Body of pancreas (tissue), 4 donors: ENCODE measurements at regions not wholly inside any gene's neighbourhood (a gene's known extent, or its start where the extent isn't known, plus 50 kb on each side); places are given as distances from the start of the nearest gene placed in this dataset.

Source experiments
- ATAC-seq: fragments of 150-250 bp; one replicate; pipeline ENCODE4 v1.9.1; 2016
- DNase-seq, 4 donors: peaks; one replicate each; pipeline ENCODE4 v3.0.0-alpha.2; 2019
- H3K27ac ChIP-seq, 4 donors: fragments of 200-600 bp; sonication (generic); 1 replicate in 3 of 4; 2 replicates in 1 of 4; pipeline versions ENCODE4 v1.5.1 to v1.6.1; 2016 to 2019; ENCODE audit warnings: mild to moderate bottlenecking in 1 of 4, mixed read lengths in 1 of 4, moderate library complexity in 1 of 4
- H3K27me3 ChIP-seq, 2 donors: fragments of 200-600 bp; sonication (generic); one replicate each; pipeline ENCODE4 v1.6.0; 2016; ENCODE audit warnings: mild to moderate bottlenecking in 1 of 2
- H3K36me3 ChIP-seq, 2 donors: fragments of 200-600 bp; sonication (generic); replicated peaks in 1 of 2; 2 replicates each; pipeline ENCODE4 v1.5.1; 2016; ENCODE audit warnings: low read depth in 2 of 2; ENCODE audit not compliant: insufficient read depth in 1 of 2
- H3K4me1 ChIP-seq: fragments of 200-600 bp; sonication (generic); one replicate; pipeline ENCODE4 v1.6.0; 2016
- H3K4me3 ChIP-seq, 2 donors: fragments of 200-600 bp; sonication (generic); 1 replicate in 1 of 2; 2 replicates in 1 of 2; pipeline ENCODE4 v1.5.1; 2016 to 2019
- H3K9me3 ChIP-seq, 3 donors: fragments of 200-600 bp; sonication (generic); 1 replicate in 2 of 3; 2 replicates in 1 of 3; pipeline ENCODE4 v1.5.1; 2016
- CTCF ChIP-seq, 7 experiments: fragments of 450-650 bp in 4 of 7; fragments of 200-600 bp in 3 of 7; sonication (generic) in 3 of 7; IDR thresholded peaks; one replicate each; pipeline ENCODE4 v1.5.1; 2016 to 2019; ENCODE audit warnings: antibody characterized with exemption in 7 of 7
- POLR2A ChIP-seq, 3 donors: fragments of 450-650 bp; IDR thresholded peaks; one replicate each; pipeline ENCODE4 v1.6.1; 2016; ENCODE audit warnings: antibody characterized with exemption in 3 of 3, mild to moderate bottlenecking in 2 of 3
- WGBS, 2 donors: methylation state at CpG; one replicate each; pipeline ENCODE4 v1.1.5; 2017; 5-methylcytosine and 5-hydroxymethylcytosine counted together
- intact Hi-C: fragments of 100-400 bp; cut with DNase I; formaldehyde crosslinking; loops from one replicate; pipeline ENCODE4 v1.15.1; 2023

GRCh38 chr3:26365706-26366105 is 256.9 kb upstream of the LRRC3B start:
- Histone ChIP-seq H3K4me1 (no peaks in the 10 kb centered on the region), H3K27ac (no peak overlapping the region), H3K27me3 (no peaks in the 10 kb centered on the region), H3K4me3 (no peak overlapping the region), H3K36me3 (no peaks in the 10 kb centered on the region), H3K9me3 (no peaks in the 10 kb centered on the region)
- ATAC-seq (no peak), DNase-seq (no peak)
- 84 to 86% methylated on average over 2 of the region's 2 CpGs for WGBS, 2 donors
- TF ChIP-seq POLR2A (IDR thresholded peaks at IDR 0.05): no peak
- no peak for TF ChIP-seq CTCF (IDR thresholded peaks at IDR 0.05)
- intact Hi-C loops: no loop called here

- Histone ChIP-seq H3K4me1 (no peaks in the 10 kb centered on the region), H3K4me3 (no peak overlapping the region), H3K36me3 (no peaks in the 10 kb centered on the region), H3K9me3 (no peaks in the 10 kb centered on the region), H3K27me3 (no peaks in the 10 kb centered on the region), H3K27ac (no peak overlapping the region)
- TF ChIP-seq CTCF (IDR thresholded peaks at IDR 0.05) (no peak), POLR2A (IDR thresholded peaks at IDR 0.05) (no peak)
- DNase-seq: no peak
- intact Hi-C loops: no loop called here
- ATAC-seq: no peak
These were observed 254.3 kb upstream of the LRRC3B start for GRCh38 chr3:26368312-26368711.

GRCh38 chr3:26369133-26369532 is 253.4 kb upstream of the LRRC3B start:
- ATAC-seq (no peak), DNase-seq (no peak)
- Histone ChIP-seq H3K9me3 (no peaks in the 10 kb centered on the region), H3K4me1 (no peaks in the 10 kb centered on the region), H3K4me3 (no peak overlapping the region), H3K36me3 (no peaks in the 10 kb centered on the region), H3K27ac (no peak overlapping the region), H3K27me3 (no peaks in the 10 kb centered on the region)
- 73 to 76% methylated on average over 7 of the region's 7 CpGs for WGBS, 2 donors
- TF ChIP-seq POLR2A (IDR thresholded peaks at IDR 0.05): no peak
- no peak for TF ChIP-seq CTCF (IDR thresholded peaks at IDR 0.05)
- intact Hi-C loops: no loop called here

GRCh38 chr3:26375843-26376530 is 246.6 kb upstream of the LRRC3B start:
- DNase-seq (no peak), ATAC-seq (no peak)
- Histone ChIP-seq H3K9me3 (no peaks in the 10 kb centered on the region), H3K4me3 (no peak overlapping the region), H3K27ac (no peak overlapping the region), H3K27me3 (no peaks in the 10 kb centered on the region), H3K4me1 (no peaks in the 10 kb centered on the region), H3K36me3 (no peaks in the 10 kb centered on the region)
- TF ChIP-seq POLR2A (IDR thresholded peaks at IDR 0.05) (no peak), CTCF (IDR thresholded peaks at IDR 0.05) (no peak)
- intact Hi-C loops: no loop called here
- WGBS, 2 donors: 50 to 58% methylated on average over 3 of the region's 3 CpGs

GRCh38 chr3:26381411-26381810 is 241.2 kb upstream of the LRRC3B start:
- no peak for ATAC-seq
- Histone ChIP-seq H3K4me1 (no peaks in the 10 kb centered on the region), H3K27me3 (no peaks in the 10 kb centered on the region), H3K4me3 (no peak overlapping the region), H3K27ac (no peak overlapping the region), H3K9me3 (no peaks in the 10 kb centered on the region), H3K36me3 (no peaks in the 10 kb centered on the region)
- WGBS, 2 donors: 24 to 28% methylated on average over 1 of the region's 1 CpG
- TF ChIP-seq CTCF (IDR thresholded peaks at IDR 0.05) (no peak), POLR2A (IDR thresholded peaks at IDR 0.05) (no peak)
- DNase-seq: no peak
- intact Hi-C loops: no loop called here
